ENCODE measurements at regions not wholly inside any gene's neighbourhood (a gene's known extent, or its start where the extent isn't known, plus 50 kb on each side); places are given as distances from the start of the nearest gene placed in this dataset.
"Not testable (repeated sequence)": the region's sequence is repeated elsewhere in the genome, so short reads cannot be mapped to it uniquely, and the experiment has no call there.

DNA sequence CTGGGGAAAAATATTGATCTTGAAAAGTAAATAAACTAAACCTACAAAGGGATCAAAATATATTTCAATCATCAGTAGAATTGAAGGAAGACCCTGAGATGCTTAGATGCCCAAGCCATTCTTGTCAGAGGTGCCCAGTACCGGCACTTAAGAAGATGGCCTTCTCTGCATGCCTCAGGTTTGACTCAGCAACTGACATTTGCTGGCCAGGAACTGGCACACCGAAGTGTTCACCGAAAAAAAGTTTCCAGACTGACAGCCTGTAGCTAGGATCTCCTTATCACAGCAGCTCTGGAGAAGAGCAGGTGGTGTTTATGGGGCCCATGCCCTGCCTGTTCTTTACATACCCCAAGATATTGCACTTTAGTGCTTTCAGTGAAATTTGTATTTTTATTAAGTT lies 203.2 kb downstream of the MOXD1 start:
- DNase-seq, result no peak

- no peak for DNase-seq
These were observed 206.7 kb downstream of the MOXD1 start for GRCh38 chr6:132194529-132194928.

DNA sequence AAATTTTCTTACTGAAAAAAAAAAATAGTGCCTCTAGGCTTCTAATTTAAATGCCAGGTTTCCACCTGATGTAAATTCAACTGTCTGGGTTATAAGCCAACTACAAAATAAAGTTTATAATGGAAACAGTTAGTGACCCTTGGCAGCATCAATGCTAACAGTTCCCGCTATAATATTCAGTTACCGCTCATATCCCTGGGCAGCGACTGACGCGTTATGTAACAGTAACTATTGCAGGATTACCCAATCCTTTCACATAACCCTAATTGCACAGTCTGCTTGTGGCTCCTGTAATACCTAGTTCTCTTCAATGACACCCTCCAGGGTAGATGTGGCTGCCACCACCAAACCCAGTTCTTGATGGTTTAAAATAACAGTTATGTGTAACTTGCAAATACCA lies 208.6 kb downstream of the MOXD1 start:
- DNase-seq, result no peak

- DNase-seq, result no peak
These were observed 210.5 kb downstream of the MOXD1 start for GRCh38 chr6:132190815-132191175.

DNA sequence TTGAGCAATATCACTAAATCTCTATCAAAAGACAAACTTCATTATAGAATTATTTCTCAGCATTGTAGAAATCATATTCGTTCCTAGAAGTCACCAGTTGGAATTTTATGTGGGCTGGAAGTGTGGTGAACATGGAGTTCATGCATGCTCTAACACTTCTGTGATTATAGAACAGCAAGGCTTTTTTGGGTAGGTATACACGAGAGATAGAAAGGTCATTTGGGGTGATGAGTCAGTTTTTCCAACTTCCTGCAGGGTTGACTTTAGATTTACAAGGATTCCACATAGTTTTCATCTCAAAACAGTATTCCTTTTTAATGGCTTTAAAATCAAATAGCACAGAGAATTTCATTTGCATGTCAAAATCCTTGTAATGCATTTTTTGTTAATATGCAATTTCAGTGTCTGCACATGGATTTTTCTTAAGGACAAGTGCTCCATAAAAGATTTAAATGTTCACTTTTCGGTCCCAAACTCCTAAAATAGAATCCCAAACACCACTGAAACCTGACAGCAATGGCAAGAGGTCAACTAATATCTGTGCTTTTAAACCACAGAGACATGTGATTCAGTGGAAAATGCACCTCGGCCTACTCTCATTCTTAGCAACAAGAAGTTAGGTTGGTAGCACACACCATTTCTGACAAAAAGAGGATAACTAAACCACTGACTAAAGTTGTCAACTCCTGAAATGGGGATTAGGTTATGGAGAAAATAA lies 211.0 kb downstream of the MOXD1 start:
- DNase-seq, result no peak

DNA sequence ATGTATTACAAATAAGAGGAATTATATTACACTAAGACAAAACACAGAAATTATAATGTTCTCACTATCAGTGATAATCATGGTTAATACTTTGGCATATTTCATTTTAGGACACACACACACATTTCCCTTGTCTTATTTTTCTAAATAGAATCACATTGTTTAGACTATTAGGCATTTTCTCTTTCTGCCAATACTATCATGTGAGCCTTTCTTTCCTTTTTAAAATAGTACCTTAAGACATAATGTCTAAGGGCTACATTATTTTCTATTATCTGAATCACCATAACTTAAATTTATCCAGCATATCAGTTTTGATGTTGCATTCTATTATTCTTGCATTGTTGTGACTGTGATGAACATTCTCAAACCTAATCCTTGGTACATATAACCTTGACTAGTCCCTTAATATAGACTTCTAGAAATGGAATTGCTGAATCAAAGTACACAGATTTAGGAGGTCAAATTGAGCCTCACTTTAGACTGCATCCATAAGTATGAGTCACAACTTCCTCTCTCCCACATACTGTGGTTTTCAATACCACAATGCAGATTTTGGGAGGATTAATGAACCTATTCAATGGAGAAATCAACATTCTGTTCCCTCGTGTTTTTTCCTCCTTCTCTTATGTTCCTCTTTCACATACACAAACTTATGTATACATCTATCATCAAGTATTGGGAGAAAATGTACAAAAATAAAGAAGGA lies 212.6 kb downstream of the MOXD1 start:
- DNase-seq, result no peak

- no peak for DNase-seq
These were observed 213.5 kb downstream of the MOXD1 start for GRCh38 chr6:132187816-132188215.

- not testable (repeated sequence) for DNase-seq
These were observed 216.3 kb downstream of the MOXD1 start for GRCh38 chr6:132184966-132185365.

GRCh38 chr6:132179955-132180354 lies 221.3 kb downstream of the MOXD1 start:
- DNase-seq, result no peak

DNA sequence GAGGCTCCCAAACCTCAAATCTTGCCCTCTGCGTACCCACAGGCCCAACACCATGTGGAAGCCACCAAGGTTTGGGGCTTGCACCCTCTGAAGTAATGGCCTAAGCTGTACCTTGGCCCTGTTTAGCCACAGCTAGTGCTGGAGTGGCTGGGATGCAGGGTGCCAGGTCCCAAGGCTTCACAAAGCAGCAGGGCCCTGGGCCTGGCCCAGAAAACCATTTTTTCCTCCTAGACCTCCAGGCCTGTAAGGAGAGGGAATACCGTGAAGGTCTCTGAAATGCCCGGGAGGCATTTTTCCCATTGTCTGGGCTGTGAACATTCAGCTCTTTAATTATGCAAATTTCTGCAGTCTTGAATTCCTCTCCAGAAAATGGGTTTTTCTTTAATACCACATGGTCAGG lies 223.7 kb upstream of the CCN2 start:
- DNase-seq, result no peak

GRCh38 chr6:132168961-132169360 lies 217.8 kb upstream of the CCN2 start:
- DNase-seq, result no peak

DNA sequence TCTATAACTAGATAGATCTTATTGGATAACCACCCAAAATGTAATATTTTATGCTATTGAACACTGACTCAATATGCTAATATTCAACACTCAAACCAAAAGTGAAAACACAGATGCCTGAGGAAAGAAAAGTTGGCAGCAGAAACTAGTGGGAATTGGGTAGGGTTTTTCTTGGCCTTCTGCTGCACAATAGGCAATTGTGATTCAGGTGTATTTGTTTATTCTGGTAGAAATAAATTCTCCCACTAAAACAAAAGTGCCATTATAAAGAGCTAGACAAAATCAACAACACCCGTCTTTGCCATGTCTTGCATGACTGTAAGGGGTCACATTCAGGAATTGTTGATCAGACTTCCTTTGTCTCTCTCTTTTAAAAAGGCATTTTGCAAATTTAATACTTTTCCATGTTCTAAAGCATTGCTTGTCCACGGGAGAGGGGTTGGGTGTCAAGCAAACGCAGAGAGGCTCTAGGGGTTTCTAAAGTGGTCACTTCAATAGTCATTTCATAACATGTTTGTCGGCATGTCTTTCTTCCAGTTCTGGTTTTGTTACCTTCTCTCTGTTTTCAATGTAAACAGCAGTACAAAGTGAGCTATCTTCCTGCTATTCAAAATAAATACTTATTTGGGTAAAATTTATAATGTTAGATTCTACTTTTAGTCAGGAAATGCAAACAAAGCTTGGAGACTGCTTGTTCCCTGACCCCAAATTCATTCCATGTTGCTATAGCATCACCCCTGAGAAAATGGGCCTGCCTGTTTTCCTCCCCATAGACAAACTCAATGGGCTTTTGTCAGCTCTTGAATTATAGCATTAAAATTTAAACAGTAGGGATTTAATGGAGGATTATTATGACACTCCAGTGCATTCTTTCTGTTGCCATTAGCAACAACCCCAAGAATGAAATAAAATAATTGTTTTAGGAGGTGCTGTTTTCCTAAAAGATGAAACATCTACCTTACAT lies 217.0 kb upstream of the CCN2 start:
- peak; percentile 1 for DNase-seq

DNA sequence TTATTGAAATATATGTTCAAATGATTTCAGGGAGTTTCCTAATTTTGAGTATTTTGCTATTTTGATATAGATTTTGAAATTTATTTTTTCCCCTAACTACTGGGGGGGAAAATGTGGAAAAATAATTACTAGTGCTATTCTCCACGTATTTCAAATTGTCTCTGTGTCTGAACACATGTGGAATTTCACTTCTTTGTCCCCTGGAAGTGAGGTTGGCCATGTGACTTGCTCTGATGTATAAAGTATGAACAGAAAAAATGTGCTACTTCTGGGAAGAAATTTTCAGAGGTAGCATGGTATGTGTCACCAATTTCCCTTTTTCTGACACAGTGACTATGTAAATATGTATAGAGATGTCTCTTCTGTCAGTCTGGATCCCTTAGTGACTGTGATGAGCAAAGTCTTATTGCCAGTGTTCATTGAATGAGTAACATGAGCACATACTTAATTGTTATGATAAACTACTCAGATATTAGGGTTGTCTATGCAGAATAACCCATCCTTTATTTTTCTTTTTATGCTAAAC lies 215.4 kb upstream of the CCN2 start:
- DNase-seq, result no peak

DNA sequence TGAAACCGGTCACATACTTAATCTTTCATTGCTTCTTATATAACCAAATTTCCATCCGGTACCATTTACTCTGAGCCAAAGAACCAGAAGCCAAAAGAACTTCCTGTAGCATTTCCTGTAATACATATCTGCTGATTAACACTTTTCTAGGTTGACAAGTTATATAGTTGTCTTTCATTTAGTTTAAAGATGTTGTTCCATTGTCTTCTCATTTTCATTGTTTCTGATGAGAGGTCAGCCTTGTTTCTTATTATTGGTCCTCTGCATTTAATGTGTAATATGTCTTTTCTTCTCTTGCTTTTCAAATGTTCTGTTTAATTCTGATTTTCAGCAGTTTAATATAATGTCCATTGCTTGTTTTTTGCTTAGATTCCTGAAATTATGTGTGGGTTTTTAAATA lies 214.5 kb upstream of the CCN2 start:
- no peak for DNase-seq

DNA sequence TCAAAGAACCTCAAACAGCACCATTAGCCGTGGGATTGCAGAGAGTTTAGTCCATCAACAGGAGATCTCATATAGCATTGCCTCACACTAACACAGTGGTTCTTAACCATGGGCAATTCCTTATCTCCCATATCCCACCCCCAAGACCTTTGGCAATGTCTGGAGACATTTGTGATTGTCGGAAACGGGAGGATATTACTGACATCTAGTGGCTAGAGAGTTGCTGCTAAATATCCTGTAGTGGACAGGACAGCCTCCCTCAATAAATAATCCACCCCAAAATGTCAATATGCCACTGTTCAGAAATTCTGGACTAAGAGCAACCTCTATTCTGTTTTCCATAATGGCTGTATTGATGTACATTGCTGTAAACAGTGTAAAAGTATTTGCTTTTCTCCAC lies 210.1 kb upstream of the CCN2 start:
- no peak for DNase-seq

- DNase-seq, result no peak
These were observed 202.2 kb upstream of the CCN2 start for GRCh38 chr6:132153221-132153898.

DNA sequence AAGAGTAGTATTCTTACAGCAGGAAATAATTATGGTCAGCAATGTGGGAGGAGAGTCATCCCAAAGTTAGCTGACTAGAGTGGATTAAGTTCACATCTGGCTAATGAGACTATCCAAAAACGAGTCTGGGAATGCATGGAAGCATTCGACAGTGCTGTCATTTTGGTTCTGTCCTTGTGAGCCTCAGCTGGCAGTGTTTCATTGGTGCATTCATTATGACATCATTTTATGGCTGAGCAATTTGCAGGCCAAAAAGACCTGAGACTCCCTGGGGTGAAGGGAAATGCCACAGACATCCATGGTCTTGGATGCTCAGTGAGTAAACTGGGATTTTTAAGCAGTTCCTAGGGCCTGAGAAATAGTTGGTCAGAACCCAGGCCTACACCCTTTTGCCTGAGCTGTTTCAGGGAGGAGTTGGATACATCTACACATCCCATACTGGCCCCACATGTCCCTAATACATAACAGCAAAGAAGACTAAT lies 196.4 kb upstream of the CCN2 start:
- DNase-seq, result no peak

DNA sequence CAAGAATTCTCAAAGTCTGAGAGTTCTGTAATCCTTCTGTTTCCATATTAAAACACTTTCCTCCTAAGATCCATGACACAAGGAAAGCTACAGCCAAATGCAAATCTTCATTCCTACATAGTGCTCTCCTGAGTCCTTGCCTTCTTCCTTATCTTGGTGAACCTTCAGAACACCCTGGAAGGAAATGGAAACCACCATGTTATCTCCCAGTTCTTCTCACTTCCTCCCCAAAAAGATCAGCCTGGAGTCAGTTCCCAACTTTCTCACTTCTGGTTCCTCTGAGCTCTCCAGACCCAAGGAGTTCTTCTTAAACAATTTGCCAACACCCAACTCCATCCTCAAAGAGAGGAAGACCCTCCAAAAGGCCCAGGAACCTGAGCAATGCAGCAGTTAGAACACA lies 193.3 kb upstream of the CCN2 start:
- DNase-seq, result no peak

- DNase-seq, result no peak
These were observed 192.1 kb upstream of the CCN2 start for GRCh38 chr6:132143258-132143657.

DNA sequence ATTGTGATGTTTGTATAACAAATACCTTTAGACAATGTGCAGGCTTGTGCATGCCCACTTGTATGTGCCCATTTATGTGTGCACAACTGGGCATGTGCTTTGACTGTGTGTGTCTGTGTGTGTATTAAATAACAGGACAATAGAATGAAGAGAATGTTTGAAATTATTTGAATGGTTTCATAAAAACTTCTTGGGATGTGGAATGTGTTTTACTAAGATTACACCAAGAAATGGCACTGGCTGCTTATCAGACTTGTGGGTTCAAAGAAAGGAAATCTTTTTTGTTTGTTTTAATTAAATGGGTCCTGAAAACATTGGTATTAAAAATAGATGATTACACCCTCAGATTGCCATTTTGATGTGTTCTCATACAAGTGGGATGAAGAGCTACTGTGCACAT lies 191.6 kb upstream of the CCN2 start:
- no peak for DNase-seq

DNA sequence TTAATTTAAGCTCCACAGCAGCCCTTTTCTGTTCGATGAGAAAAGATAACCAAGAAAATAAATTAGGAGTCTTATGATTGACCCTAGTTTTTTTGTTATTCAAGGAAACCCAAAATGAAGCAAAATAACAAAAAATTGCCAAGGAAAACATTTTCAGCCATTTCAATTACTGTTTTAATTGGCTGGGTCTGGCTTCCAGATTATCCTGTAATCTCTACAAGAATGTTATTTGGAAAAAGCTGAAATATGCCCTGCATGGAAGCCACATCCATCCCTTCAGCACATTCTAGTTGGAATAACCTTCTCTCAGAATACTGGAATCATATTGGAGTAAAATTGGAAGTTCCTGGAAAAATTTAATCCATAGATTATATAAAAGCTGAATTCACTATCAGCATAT lies 191.1 kb upstream of the CCN2 start:
- no peak for DNase-seq

GRCh38 chr6:132140189-132140588 lies 189.0 kb upstream of the CCN2 start:
- DNase-seq, result no peak

- no peak for DNase-seq
These were observed 188.4 kb upstream of the CCN2 start for GRCh38 chr6:132139611-132140010.
